H1 (cell line): ENCODE measurements at regions not wholly inside any gene's neighbourhood (a gene's known extent, or its start where the extent isn't known, plus 50 kb on each side); places are given as distances from the start of the nearest gene placed in this dataset.

Source experiments
- CTCF ChIA-PET: fragments of 300-600 bp; sonication (Branson Sonifier 250); formaldehyde crosslinking; loops from one replicate; lab custom pipeline; 2021; ENCODE audit not compliant: partially characterized antibody; lab: Charles Lee
- POLR2A ChIA-PET: fragments of 300-600 bp; sonication (Branson Sonifier 250); formaldehyde crosslinking; loops from one replicate; lab custom pipeline; 2021; ENCODE audit warnings: inconsistent platforms; ENCODE audit not compliant: partially characterized antibody; lab: Charles Lee
- DNase-seq, 2 experiments: peaks; one replicate each; pipeline versions ENCODE4 v3.0.0 to v3.0.0-alpha.2; 2010 to 2022; ENCODE audit warnings: low spot score in 2 of 2, low read depth in 1 of 2, mixed read lengths in 1 of 2
- FAIRE-seq: peaks from 2 replicates; lab custom pipeline; 2011; peaks lifted over from hg19 to GRCh38; lab: Jason Lieb, UNC
- H2AFZ ChIP-seq: 2 replicates; pipeline ENCODE4 v1.8.1; 2012; ENCODE audit warnings: low read length, inconsistent platforms
- H2AK5ac ChIP-seq: 2 replicates; pipeline ENCODE4 v1.6.1; 2013; ENCODE audit warnings: low read depth, low read length
- H2BK120ac ChIP-seq: replicated peaks from 2 replicates; pipeline ENCODE3; 2013; ENCODE audit warnings: low read depth, low read length, inconsistent platforms
- H2BK12ac ChIP-seq: 2 replicates; pipeline ENCODE4 v1.6.1; 2013; ENCODE audit warnings: low read depth, low read length
- H2BK15ac ChIP-seq: 2 replicates; pipeline ENCODE4 v1.6.1; 2013; ENCODE audit warnings: low read length
- H2BK20ac ChIP-seq: 2 replicates; pipeline ENCODE4 v1.6.1; 2013; ENCODE audit warnings: low read length
- H2BK5ac ChIP-seq: 2 replicates; pipeline ENCODE4 v1.6.1; 2013; ENCODE audit warnings: low read depth, low read length
- H3K14ac ChIP-seq: 2 replicates; pipeline ENCODE4 v1.6.1; 2013; ENCODE audit warnings: inconsistent platforms; ENCODE audit not compliant: insufficient read length
- H3K18ac ChIP-seq: 2 replicates; pipeline ENCODE4 v1.6.1; 2013; ENCODE audit warnings: low read length; ENCODE audit errors: extremely low read depth
- H3K23ac ChIP-seq: 2 replicates; pipeline ENCODE4 v1.6.1; 2013; ENCODE audit warnings: inconsistent platforms; ENCODE audit not compliant: insufficient read length
- H3K23me2 ChIP-seq: 2 replicates; pipeline ENCODE4 v1.6.1; 2013; ENCODE audit warnings: low read depth, low read length
- H3K27ac ChIP-seq: 2 replicates; pipeline ENCODE4 v1.6.1; 2011; ENCODE audit warnings: low read depth, low read length, inconsistent platforms
- H3K27me3 ChIP-seq, 4 experiments: replicated peaks in 1 of 4; 1 replicate in 1 of 4; 2 replicates in 3 of 4; pipeline versions ENCODE4 v1.6.1 to v1.8.1; 2011 to 2013; ENCODE audit warnings: low read length in 3 of 4, mild to moderate bottlenecking in 3 of 4, inconsistent platforms in 2 of 4, mixed read lengths in 2 of 4, moderate library complexity in 1 of 4; ENCODE audit not compliant: control insufficient read depth in 3 of 4, insufficient read depth in 3 of 4; ENCODE audit errors: extremely low read depth in 1 of 4
- H3K36me3 ChIP-seq, 4 experiments: 2 replicates each; pipeline versions ENCODE4 v1.6.1 to v1.8.1; 2011 to 2013; ENCODE audit warnings: mild to moderate bottlenecking in 4 of 4, low read length in 3 of 4, moderate library complexity in 2 of 4, control low read depth in 1 of 4, inconsistent platforms in 1 of 4; ENCODE audit not compliant: insufficient read depth in 4 of 4, control insufficient read depth in 2 of 4
- H3K4ac ChIP-seq: replicated peaks from 2 replicates; pipeline ENCODE3; 2013; ENCODE audit warnings: low read length, low read depth, mixed read lengths, inconsistent platforms; ENCODE audit not compliant: insufficient read length
- H3K4me1 ChIP-seq, 4 experiments: replicated peaks in 1 of 4; 1 replicate in 1 of 4; 2 replicates in 3 of 4; pipeline versions ENCODE4 v1.6.1 to v1.8.1; 2011 to 2013; ENCODE audit warnings: low read length in 3 of 4, inconsistent platforms in 2 of 4, mixed read lengths in 1 of 4; ENCODE audit not compliant: insufficient read depth in 4 of 4, control insufficient read depth in 3 of 4
- H3K4me2 ChIP-seq, 2 experiments: 2 replicates each; pipeline versions ENCODE4 v1.6.1 to v1.8.1; 2011 to 2013; ENCODE audit warnings: low read depth in 2 of 2, low read length in 2 of 2, control low read depth in 1 of 2, inconsistent platforms in 1 of 2, mild to moderate bottlenecking in 1 of 2; ENCODE audit not compliant: insufficient read depth in 1 of 2
- H3K4me3 ChIP-seq, 4 experiments: fragments of 200-600, 300-600 bp in 1 of 4; sonication (generic), shearing (Covaris generic), sonication (Bioruptor Twin) in 1 of 4; 2 replicates each; pipeline versions ENCODE4 v1.5.1 to v1.8.1; 2011 to 2016; ENCODE audit warnings: low read length in 4 of 4, low read depth in 3 of 4, control low read depth in 2 of 4, inconsistent platforms in 2 of 4, mild to moderate bottlenecking in 2 of 4, mixed read lengths in 1 of 4, moderate library complexity in 1 of 4; ENCODE audit not compliant: insufficient read depth in 2 of 4; ENCODE audit errors: extremely low read depth in 1 of 4
- H3K56ac ChIP-seq: replicated peaks from 2 replicates; pipeline ENCODE3; 2013; ENCODE audit warnings: low read depth, mild to moderate bottlenecking, mixed read lengths, low read length, inconsistent platforms; ENCODE audit not compliant: insufficient read length
- H3K79me1 ChIP-seq: 2 replicates; pipeline ENCODE4 v1.6.1; 2013; ENCODE audit warnings: low read depth, low read length, control low read depth
- H3K79me2 ChIP-seq, 2 experiments: 2 replicates each; pipeline versions ENCODE4 v1.6.1 to v1.8.1; 2012 to 2013; ENCODE audit warnings: low read length in 2 of 2, mild to moderate bottlenecking in 2 of 2, inconsistent platforms in 1 of 2; ENCODE audit not compliant: insufficient read depth in 2 of 2, control insufficient read depth in 1 of 2
- H3K9ac ChIP-seq, 4 experiments: replicated peaks in 1 of 4; 1 replicate in 1 of 4; 2 replicates in 3 of 4; pipeline versions ENCODE4 v1.6.1 to v1.8.1; 2011 to 2013; ENCODE audit warnings: low read depth in 3 of 4, low read length in 3 of 4, control low read depth in 2 of 4, mild to moderate bottlenecking in 2 of 4, moderate library complexity in 2 of 4, inconsistent platforms in 1 of 4; ENCODE audit errors: extremely low read depth in 1 of 4
- H3K9me3 ChIP-seq, 2 experiments: 2 replicates each; pipeline versions ENCODE4 v1.6.1 to v1.8.1; 2012 to 2013; ENCODE audit warnings: mild to moderate bottlenecking in 2 of 2, moderate library complexity in 2 of 2, control low read depth in 1 of 2, inconsistent platforms in 1 of 2, low read depth in 1 of 2, low read length in 1 of 2, mixed read lengths in 1 of 2; ENCODE audit not compliant: insufficient read depth in 2 of 2
- H4K20me1 ChIP-seq, 2 experiments: replicated peaks in 1 of 2; 2 replicates each; pipeline versions ENCODE3 to v1.8.1; 2011 to 2013; ENCODE audit warnings: inconsistent platforms in 2 of 2, low read length in 2 of 2, mild to moderate bottlenecking in 1 of 2; ENCODE audit not compliant: insufficient read depth in 2 of 2, control insufficient read depth in 1 of 2
- H4K5ac ChIP-seq: 2 replicates; pipeline ENCODE4 v1.6.1; 2013; ENCODE audit warnings: low read length, low read depth, mixed read lengths, inconsistent platforms; ENCODE audit not compliant: insufficient read length
- H4K8ac ChIP-seq: 2 replicates; pipeline ENCODE4 v1.8.0; 2013; ENCODE audit warnings: mild to moderate bottlenecking, moderate library complexity, low read length, inconsistent platforms; ENCODE audit not compliant: insufficient read depth; ENCODE audit errors: extremely low read depth
- H4K91ac ChIP-seq: replicated peaks from 2 replicates; pipeline ENCODE3; 2013; ENCODE audit warnings: low read length, mixed read lengths, inconsistent platforms; ENCODE audit not compliant: insufficient read length
- CREB1 ChIP-seq: IDR thresholded peaks from 2 replicates; pipeline ENCODE4 v1.6.1; 2012; ENCODE audit warnings: inconsistent platforms
- PHF8 ChIP-seq: fragments of 200-600 bp; sonication (generic); conservative IDR thresholded peaks from 2 replicates; pipeline ENCODE4 v1.7.1; 2012; ENCODE audit warnings: low read depth, mild to moderate bottlenecking, inconsistent platforms, low read length, moderate library complexity
- RFX5 ChIP-seq: IDR thresholded peaks from 2 replicates; pipeline ENCODE4 v1.6.1; 2011; ENCODE audit warnings: low read depth, low read length, improper control_type of control experiment, borderline replicate concordance
- WGBS, 2 experiments: shearing (Covaris generic) in 1 of 2; methylation state at CpG; one replicate each; pipeline versions ENCODE4 v1.1.6 to v1.1.7; 2013 to 2015; ENCODE audit warnings: low lambda C conversion rate in 2 of 2, mixed read lengths in 2 of 2, inconsistent platforms in 1 of 2, low coverage in 1 of 2, missing lambda C conversion rate in 1 of 2; ENCODE audit not compliant: insufficient replicate concordance in 2 of 2, insufficient coverage in 1 of 2, insufficient read length in 1 of 2; ENCODE audit errors: extremely low coverage in 1 of 2, missing lambda C conversion rate in 1 of 2; 5-methylcytosine and 5-hydroxymethylcytosine counted together
- TF ChIP-seq, protein P1 (sequence below): IDR thresholded peaks from 2 replicates; pipeline ENCODE4 v1.6.1; 2011; ENCODE audit warnings: low read depth, mild to moderate bottlenecking, low read length; ENCODE audit not compliant: insufficient read depth
- TF ChIP-seq, protein P2 (sequence below): IDR thresholded peaks from 2 replicates; pipeline ENCODE4 v1.6.1; 2011; ENCODE audit warnings: low read length, improper control_type of control experiment

DNA sequence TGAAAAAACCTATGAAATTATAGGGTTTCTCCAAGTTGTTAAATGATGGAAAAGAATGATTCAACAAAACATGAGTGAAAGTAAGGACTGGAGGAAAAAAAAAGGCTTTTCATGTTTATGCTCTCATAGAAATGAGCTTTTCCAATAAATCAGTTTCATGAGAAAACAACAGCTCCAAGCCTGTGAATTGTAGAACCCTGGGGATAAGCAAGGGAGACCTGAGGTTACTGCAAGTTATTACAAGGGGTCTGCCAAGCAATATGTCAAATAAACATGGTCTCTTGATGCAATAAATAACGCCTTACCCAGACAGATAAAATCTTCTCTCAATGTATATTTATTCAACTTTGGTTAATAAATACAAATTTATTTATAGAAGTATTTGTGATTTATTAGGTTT lies 577.9 kb upstream of the GCFC2 start:
- no peaks in the 10 kb centered on the region for H3K79me1 ChIP-seq
- H3K14ac ChIP-seq, result no peak overlapping the region
- H3K4me1 ChIP-seq, result no peaks in the 10 kb centered on the region
- H2BK5ac ChIP-seq, result no peak overlapping the region
- H3K23me2 ChIP-seq, result no peaks in the 10 kb centered on the region
- H3K9me3 ChIP-seq, result no peaks in the 10 kb centered on the region
- H2BK20ac ChIP-seq, result no peak overlapping the region
- H2AK5ac ChIP-seq, result no peak overlapping the region
- no peaks in the 10 kb centered on the region for H3K79me2 ChIP-seq
- no peak overlapping the region for H2AFZ ChIP-seq
- H4K20me1 ChIP-seq, result no peaks in the 10 kb centered on the region
- TF ChIP-seq RFX5 (no peak), CREB1 (no peak), PHF8 (no peak)
- TF ChIP-seq, protein P1, sequence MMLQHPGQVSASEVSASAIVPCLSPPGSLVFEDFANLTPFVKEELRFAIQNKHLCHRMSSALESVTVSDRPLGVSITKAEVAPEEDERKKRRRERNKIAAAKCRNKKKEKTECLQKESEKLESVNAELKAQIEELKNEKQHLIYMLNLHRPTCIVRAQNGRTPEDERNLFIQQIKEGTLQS, result no peak
- TF ChIP-seq, protein P2, sequence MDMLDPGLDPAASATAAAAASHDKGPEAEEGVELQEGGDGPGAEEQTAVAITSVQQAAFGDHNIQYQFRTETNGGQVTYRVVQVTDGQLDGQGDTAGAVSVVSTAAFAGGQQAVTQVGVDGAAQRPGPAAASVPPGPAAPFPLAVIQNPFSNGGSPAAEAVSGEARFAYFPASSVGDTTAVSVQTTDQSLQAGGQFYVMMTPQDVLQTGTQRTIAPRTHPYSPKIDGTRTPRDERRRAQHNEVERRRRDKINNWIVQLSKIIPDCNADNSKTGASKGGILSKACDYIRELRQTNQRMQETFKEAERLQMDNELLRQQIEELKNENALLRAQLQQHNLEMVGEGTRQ, result no peak
- TF ChIP-seq, all 59 proteins: peak for 0
- H2BK12ac ChIP-seq, result no peak overlapping the region
- no peak overlapping the region for H3K4ac ChIP-seq
- H3K4me2 ChIP-seq, result no peak overlapping the region
- DNase-seq (no peak), FAIRE-seq (no peak)
- H4K5ac ChIP-seq, result no peak overlapping the region
- H3K27me3 ChIP-seq, result no peaks in the 10 kb centered on the region
- no peak overlapping the region for H3K9ac ChIP-seq
- H3K18ac ChIP-seq, result no peak overlapping the region
- H3K27ac ChIP-seq, result no peak overlapping the region
- no peak overlapping the region for H2BK120ac ChIP-seq
- POLR2A ChIA-PET, result no interaction called here
- WGBS, 2 experiments, result 94% methylated on average over 1 of the region's 1 CpG; no CpG with 5 or more reads in 1 of the 2 experiments
- H3K23ac ChIP-seq, result no peak overlapping the region
- H4K91ac ChIP-seq, result no peak overlapping the region
- H4K8ac ChIP-seq, result no peak overlapping the region
- H3K56ac ChIP-seq, result no peak overlapping the region
- H3K4me3 ChIP-seq, result no peak overlapping the region
- CTCF ChIA-PET, result interaction anchor here (0.6 to 0.7 kb wide), 2 partner anchors 89 to 312 kb away, joined by 3 read pairs; no protein-coding TSS in a partner anchor
- no peaks in the 10 kb centered on the region for H3K36me3 ChIP-seq
- no peak overlapping the region for H2BK15ac ChIP-seq
